Islet precursor cell (in vitro differentiated cells): ENCODE measurements at regions not wholly inside any gene's neighbourhood (a gene's known extent, or its start where the extent isn't known, plus 50 kb on each side); places are given as distances from the start of the nearest gene placed in this dataset.
"Not testable (repeated sequence)": the region's sequence is repeated elsewhere in the genome, so short reads cannot be mapped to it uniquely, and the experiment has no call there.

Experiments
- DNase-seq: peaks from one replicate; pipeline ENCODE4 v3.0.0-alpha.2; 2018

- no peak for DNase-seq
Observed at GRCh38 chr15:50857763-50858162, 50.7 kb upstream of the AP4E1 start.

GRCh38 chr15:50854601-50855490, 53.6 kb upstream of the AP4E1 start:
- peak; percentile 80 for DNase-seq

GRCh38 chr15:50850003-50850402, 58.5 kb upstream of the AP4E1 start:
- DNase-seq: no peak

GRCh38 chr15:50848349-50848748, 60.1 kb upstream of the AP4E1 start:
- DNase-seq: no peak

- not testable (repeated sequence) for DNase-seq
Observed at GRCh38 chr15:50845181-50845580, 63.3 kb upstream of the AP4E1 start.

- DNase-seq: no peak
Observed at GRCh38 chr15:50840520-50840919, 68.0 kb upstream of the AP4E1 start.

- DNase-seq: no peak
Observed at GRCh38 chr15:50837256-50837770, 71.2 kb upstream of the AP4E1 start.

- peak; percentile 64 for DNase-seq
Observed at GRCh38 chr15:50830477-50831354, 65.2 kb upstream of the SPPL2A start.

- DNase-seq: peak; percentile 85
Observed at GRCh38 chr15:50828610-50829206, 63.2 kb upstream of the SPPL2A start.

- no peak for DNase-seq
Observed at GRCh38 chr15:50825946-50826345, 60.4 kb upstream of the SPPL2A start.

- DNase-seq: no peak
Observed at GRCh38 chr15:50824514-50824913, 59.0 kb upstream of the SPPL2A start.

- no peak for DNase-seq
Observed at GRCh38 chr15:50823281-50823680, 57.8 kb upstream of the SPPL2A start.

- DNase-seq: no peak
Observed at GRCh38 chr15:50821476-50821875, 56.0 kb upstream of the SPPL2A start.

- DNase-seq: no peak
Observed at GRCh38 chr15:50820808-50821382, 55.4 kb upstream of the SPPL2A start.

- DNase-seq: no peak
Observed at GRCh38 chr15:50819344-50819743, 53.8 kb upstream of the SPPL2A start.

- DNase-seq: peak; percentile 78
Observed at GRCh38 chr15:50815958-50816590, 50.6 kb upstream of the SPPL2A start.
